ENCODE measurements at regions not wholly inside any gene's neighbourhood (a gene's known extent, or its start where the extent isn't known, plus 50 kb on each side); places are given as distances from the start of the nearest gene placed in this dataset.

DNA sequence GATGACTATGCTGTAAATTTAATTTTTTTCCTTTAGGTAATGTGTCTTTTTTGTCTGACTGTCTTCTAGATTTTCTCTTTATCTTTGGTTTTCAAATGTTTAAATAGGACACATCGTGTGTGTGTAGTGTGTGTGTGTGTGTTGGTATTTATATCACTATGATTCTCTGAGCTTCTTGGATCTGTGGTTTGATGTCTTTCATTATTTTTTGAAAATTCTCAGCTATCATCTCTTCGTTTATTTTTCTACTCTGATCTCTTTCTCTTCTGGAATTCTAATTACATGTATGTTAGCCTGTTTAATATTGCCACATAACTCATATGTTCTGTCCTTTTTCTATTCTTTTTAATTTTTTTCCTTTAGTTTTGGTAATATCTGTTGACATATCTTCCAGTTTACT, 73.5 kb upstream of the OR10AD1 start:
- TF ChIP-seq, protein P1, sequence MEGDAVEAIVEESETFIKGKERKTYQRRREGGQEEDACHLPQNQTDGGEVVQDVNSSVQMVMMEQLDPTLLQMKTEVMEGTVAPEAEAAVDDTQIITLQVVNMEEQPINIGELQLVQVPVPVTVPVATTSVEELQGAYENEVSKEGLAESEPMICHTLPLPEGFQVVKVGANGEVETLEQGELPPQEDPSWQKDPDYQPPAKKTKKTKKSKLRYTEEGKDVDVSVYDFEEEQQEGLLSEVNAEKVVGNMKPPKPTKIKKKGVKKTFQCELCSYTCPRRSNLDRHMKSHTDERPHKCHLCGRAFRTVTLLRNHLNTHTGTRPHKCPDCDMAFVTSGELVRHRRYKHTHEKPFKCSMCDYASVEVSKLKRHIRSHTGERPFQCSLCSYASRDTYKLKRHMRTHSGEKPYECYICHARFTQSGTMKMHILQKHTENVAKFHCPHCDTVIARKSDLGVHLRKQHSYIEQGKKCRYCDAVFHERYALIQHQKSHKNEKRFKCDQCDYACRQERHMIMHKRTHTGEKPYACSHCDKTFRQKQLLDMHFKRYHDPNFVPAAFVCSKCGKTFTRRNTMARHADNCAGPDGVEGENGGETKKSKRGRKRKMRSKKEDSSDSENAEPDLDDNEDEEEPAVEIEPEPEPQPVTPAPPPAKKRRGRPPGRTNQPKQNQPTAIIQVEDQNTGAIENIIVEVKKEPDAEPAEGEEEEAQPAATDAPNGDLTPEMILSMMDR (IDR thresholded peaks at IDR 0.05; ENCODE audit: insufficient read depth, low read length) = no peak
- no peak overlapping the region for H3K4me3 ChIP-seq (ENCODE audit: low read depth, low read length)
- no peak for DNase-seq (ENCODE audit: low read depth)

DNA sequence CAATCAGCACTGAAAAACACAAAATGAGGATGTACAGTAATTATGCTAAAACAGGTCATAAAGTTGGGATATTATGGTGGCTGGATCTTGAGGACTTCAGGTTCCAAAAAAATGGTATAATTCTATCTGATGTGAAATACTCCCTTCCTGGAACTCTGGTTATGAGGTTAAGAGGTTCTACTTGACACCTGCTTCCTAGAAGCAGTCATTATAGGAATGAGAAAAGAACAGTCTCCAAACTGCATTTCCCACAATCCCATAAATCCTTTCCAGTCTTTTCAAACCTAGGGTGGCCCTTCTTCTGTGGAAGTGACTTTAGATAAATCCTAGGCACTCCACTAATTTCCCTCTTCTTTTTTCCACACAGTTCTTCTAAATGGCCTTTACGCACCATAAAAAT, 63.7 kb upstream of the OR10AD1 start:
- no peak for DNase-seq (ENCODE audit: low read depth)
- TF ChIP-seq, protein P1 (IDR thresholded peaks at IDR 0.05; ENCODE audit: insufficient read depth, low read length) = no peak
- H3K4me3 ChIP-seq (ENCODE audit: low read depth, low read length) = no peak overlapping the region

DNA sequence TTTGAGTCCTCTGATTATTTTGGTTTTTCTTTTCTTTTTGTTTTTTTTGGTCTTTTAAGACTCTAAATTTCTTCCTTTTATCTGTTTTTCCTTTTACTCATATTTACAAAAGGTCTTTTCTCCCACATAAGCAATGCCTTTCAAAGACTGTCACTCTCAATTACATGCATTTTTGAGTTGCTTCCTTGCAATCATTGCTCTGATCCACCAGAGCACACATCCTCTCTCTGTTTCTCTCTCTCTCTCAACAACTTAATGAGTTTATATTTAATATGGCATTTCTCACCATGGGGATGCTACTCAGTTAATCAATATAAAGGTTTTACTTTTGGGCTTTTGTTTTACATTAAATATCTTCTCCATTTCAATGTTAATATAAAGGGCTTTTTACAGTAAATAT, 62.7 kb upstream of the OR10AD1 start:
- DNase-seq (ENCODE audit: low read depth) = no peak
- no peak overlapping the region for H3K4me3 ChIP-seq (ENCODE audit: low read depth, low read length)
- TF ChIP-seq, protein P1 (IDR thresholded peaks at IDR 0.05; ENCODE audit: insufficient read depth, low read length) = no peak

DNA sequence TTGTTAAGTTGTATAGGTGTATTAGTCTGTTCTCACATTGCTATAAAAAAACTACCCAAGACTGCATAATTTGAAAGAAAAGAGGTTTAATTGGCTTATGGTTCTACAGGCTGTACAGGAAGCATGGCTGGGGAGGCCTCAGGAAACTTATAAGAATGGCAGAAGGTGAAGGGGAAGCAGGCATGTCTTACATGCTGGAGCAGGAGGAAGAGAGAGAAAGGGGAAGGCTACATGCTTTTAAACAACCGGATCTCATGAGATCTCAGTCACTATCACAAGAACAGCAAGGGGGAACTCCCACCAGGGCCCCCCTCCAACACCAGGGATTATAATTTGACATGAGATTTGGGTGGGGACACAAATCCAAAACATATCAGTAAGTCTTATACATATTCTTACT, 60.5 kb upstream of the OR10AD1 start:
- no peak overlapping the region for H3K4me3 ChIP-seq (ENCODE audit: low read depth, low read length)
- DNase-seq (ENCODE audit: low read depth) = no peak
- TF ChIP-seq, protein P1 (IDR thresholded peaks at IDR 0.05; ENCODE audit: insufficient read depth, low read length) = no peak

DNA sequence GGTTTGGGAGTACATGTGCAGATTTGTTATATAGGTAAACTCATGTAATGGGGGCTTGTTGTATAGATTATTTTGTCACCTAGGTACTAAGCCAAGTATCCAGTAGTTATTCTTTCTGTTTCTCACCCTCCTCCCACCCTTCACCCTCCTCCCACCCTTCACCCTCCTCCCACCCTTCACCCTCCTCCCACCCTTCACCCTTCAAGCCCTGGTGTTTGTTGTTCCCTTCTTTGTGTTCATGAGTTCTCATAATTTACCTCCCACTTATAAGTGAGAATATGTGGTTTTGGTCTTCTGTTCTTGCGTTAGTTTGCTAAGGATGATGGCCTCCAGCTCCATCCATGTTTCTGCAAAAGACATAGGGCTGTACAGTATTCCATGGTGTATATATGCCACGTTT, 58.7 kb upstream of the OR10AD1 start:
- DNase-seq (ENCODE audit: low read depth) = no peak
- TF ChIP-seq, protein P1 (IDR thresholded peaks at IDR 0.05; ENCODE audit: insufficient read depth, low read length) = no peak
- no peak overlapping the region for H3K4me3 ChIP-seq (ENCODE audit: low read depth, low read length)

Data from fibroblast of the aortic adventitia (primary cell).